AG09309 (cell line): ENCODE measurements at regions not wholly inside any gene's neighbourhood (a gene's known extent, or its start where the extent isn't known, plus 50 kb on each side); places are given as distances from the start of the nearest gene placed in this dataset.
"Not testable (repeated sequence)": the region's sequence is repeated elsewhere in the genome, so short reads cannot be mapped to it uniquely, and the experiment has no call there.

Source experiments
- DNase-seq: peaks from one replicate; pipeline ENCODE4 v3.0.0-alpha.2; 2010; ENCODE audit warnings: low read depth
- H3K4me3 ChIP-seq: 2 replicates; pipeline ENCODE4 v1.5.1; 2011; ENCODE audit warnings: mild to moderate bottlenecking, low read depth, low read length, moderate library complexity; ENCODE audit not compliant: control insufficient read depth
- CTCF ChIP-seq: IDR thresholded peaks from 2 replicates; pipeline ENCODE4 v1.5.1; 2011; ENCODE audit warnings: mild to moderate bottlenecking, low read depth, low read length, inconsistent platforms; ENCODE audit not compliant: insufficient read depth, control insufficient read depth; ENCODE audit errors: missing control alignments

GRCh38 chr13:28574617-28575142 is 79.8 kb upstream of the FLT1 start:
- peak; percentile 98 for DNase-seq
- no peak for TF ChIP-seq CTCF
- H3K4me3 ChIP-seq, result no peak overlapping the region

DNA sequence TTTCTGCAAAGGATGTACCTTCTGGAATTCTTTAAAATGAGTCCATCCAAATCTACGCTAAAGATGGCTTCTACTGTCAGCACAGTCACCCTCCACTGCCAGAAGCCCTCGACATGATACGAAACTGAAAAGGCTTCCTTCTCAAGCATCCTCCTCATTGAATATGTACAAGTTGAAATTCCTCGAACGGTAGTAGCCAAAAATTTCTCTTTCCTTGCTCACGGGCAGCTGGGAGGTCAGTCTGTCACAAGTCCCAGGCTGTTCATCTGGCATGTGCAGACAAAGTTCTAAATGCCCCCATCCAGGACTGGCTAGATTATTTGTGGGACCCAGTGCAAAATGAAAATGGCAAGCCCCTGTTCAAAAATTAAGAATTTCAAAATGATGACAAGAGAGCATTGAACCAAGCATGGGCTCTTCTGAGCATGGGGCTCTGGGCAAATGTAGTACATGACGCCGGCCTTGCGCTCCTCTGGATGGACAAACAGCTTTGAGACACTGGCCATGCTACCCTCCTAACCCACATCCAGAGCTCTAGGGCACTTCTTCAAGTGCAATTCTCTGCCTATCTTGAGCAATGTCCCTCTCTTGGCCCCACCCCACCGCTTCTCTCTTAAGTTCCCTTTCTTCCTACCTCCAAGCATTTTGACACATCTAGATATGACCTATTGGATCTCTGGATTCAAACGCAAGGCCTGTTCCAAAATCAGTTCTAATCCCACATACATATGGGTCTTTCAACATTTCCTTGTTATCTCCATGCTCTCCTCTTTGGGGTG is 78.9 kb upstream of the FLT1 start:
- DNase-seq, result no peak
- TF ChIP-seq CTCF, result no peak
- H3K4me3 ChIP-seq, result no peak overlapping the region

DNA sequence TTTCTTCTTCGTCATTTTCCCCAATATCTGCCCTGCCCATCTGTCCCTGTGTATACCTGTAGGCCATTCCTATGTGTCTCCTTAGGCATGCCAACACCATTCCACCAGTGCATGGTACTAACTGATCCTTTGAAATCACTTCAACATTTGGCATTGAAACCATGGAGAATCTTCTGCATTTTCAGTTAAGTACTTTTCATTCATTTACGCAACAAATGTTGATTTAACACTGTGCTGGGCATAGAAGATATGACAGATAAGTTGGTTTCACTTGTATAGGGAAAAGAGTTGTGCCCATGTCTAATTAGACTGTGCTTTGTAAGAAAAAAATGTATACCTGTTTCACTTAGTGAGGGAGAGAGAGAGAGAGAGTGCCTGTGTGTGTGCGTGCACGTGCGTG is 77.9 kb upstream of the FLT1 start:
- TF ChIP-seq CTCF, result no peak
- no peak overlapping the region for H3K4me3 ChIP-seq
- DNase-seq, result no peak

GRCh38 chr13:28570356-28570755 is 75.4 kb upstream of the FLT1 start:
- H3K4me3 ChIP-seq, DNase-seq: not testable (repeated sequence)

GRCh38 chr13:28569886-28570285 is 75.0 kb upstream of the FLT1 start:
- TF ChIP-seq CTCF, result no peak
- DNase-seq, result no peak
- no peak overlapping the region for H3K4me3 ChIP-seq

DNA sequence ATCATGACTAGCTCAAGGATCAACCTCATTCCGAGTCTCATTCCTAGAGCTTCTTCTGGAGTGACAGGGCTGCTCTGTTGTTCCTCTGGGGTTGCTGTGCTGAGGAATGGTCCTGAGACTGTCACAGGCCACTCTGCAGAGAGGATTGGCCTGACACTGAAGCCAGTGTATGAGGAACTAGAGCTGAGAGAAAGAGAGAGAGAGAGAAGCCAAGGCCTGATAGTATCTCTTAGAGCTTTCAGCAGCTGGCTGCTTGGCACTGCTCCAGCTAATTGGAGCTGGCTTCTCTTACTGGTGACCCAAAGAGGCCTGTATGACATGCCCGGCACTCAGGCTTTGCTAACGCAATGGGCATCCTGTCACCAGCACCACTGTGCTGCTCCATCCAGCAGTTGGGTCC is 73.4 kb upstream of the FLT1 start:
- DNase-seq, result no peak
- no peak for TF ChIP-seq CTCF
- H3K4me3 ChIP-seq, result no peak overlapping the region

DNA sequence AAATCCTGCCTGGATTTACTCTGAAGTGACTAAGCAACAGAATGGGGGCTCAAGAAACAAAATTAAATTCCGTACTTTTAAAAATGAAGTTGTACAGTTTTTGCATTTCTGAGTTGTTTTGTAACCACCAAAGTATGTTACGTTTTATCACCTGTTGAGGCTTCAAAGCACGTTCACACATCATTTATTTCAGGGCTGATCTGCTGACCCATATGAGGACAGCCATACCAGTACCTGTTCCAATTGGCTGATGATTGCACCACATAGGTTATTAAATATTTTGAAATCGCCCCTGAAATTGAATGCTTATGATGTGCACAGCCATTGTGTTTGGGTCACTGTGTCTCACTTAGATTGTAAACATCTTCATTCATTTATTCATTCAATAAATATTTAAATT is 72.0 kb upstream of the FLT1 start:
- H3K4me3 ChIP-seq, result no peak overlapping the region
- no peak for DNase-seq
- TF ChIP-seq CTCF, result no peak
